ENCODE measurements at regions not wholly inside any gene's neighbourhood (a gene's known extent, or its start where the extent isn't known, plus 50 kb on each side); places are given as distances from the start of the nearest gene placed in this dataset.

DNA sequence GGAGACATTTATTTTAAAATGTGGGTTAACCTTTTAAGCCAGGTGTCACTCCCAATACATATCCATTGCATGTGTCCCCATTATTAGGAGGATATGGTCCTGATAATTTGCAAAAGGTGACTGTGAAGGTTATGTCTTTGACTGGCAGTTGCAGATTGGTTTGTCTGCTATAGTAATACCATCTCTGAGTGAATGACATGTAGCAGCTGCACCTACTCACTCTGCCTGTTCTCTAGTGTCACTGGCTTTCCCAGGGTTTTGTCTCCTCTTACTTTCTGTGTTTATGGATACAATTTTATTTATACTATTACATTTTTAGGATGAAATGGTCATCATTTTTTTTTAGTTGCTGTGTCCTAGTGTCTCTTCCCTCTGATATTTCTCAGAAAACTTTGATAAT lies 393.2 kb downstream of the C3orf38 start:
- TF ChIP-seq, protein P1, sequence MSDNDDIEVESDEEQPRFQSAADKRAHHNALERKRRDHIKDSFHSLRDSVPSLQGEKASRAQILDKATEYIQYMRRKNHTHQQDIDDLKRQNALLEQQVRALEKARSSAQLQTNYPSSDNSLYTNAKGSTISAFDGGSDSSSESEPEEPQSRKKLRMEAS (IDR thresholded peaks at IDR 0.05; ENCODE audit: low read depth) = no peak
- TF ChIP-seq, protein P2, sequence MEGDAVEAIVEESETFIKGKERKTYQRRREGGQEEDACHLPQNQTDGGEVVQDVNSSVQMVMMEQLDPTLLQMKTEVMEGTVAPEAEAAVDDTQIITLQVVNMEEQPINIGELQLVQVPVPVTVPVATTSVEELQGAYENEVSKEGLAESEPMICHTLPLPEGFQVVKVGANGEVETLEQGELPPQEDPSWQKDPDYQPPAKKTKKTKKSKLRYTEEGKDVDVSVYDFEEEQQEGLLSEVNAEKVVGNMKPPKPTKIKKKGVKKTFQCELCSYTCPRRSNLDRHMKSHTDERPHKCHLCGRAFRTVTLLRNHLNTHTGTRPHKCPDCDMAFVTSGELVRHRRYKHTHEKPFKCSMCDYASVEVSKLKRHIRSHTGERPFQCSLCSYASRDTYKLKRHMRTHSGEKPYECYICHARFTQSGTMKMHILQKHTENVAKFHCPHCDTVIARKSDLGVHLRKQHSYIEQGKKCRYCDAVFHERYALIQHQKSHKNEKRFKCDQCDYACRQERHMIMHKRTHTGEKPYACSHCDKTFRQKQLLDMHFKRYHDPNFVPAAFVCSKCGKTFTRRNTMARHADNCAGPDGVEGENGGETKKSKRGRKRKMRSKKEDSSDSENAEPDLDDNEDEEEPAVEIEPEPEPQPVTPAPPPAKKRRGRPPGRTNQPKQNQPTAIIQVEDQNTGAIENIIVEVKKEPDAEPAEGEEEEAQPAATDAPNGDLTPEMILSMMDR (IDR thresholded peaks at IDR 0.05) = no peak
- TF ChIP-seq, protein P3, sequence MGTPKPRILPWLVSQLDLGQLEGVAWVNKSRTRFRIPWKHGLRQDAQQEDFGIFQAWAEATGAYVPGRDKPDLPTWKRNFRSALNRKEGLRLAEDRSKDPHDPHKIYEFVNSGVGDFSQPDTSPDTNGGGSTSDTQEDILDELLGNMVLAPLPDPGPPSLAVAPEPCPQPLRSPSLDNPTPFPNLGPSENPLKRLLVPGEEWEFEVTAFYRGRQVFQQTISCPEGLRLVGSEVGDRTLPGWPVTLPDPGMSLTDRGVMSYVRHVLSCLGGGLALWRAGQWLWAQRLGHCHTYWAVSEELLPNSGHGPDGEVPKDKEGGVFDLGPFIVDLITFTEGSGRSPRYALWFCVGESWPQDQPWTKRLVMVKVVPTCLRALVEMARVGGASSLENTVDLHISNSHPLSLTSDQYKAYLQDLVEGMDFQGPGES (IDR thresholded peaks at IDR 0.05; ENCODE audit: low read depth, low read length) = no peak
- no peak for TF ChIP-seq TAF1 (IDR thresholded peaks at IDR 0.05; ENCODE audit: borderline replicate concordance, low read depth, low read length)
- TF ChIP-seq GATA2 (CRISPR knock-in tag; IDR thresholded peaks at IDR 0.05) = no peak
- TF ChIP-seq GABPA (IDR thresholded peaks at IDR 0.05; ENCODE audit: low read depth) = no peak
- no peak for TF ChIP-seq SMC3 (IDR thresholded peaks at IDR 0.05; ENCODE audit: low read depth, low read length)
